HepG2 (cell line): ENCODE measurements at regions not wholly inside any gene's neighbourhood (a gene's known extent, or its start where the extent isn't known, plus 50 kb on each side); places are given as distances from the start of the nearest gene placed in this dataset.

ENCODE experiments used
- ATAC-seq: fragments of 200-7000 bp; cut with Tn5 transposase; 3 replicates; pipeline ENCODE4 v1.9.1; 2020; ENCODE audit warnings: mild to moderate bottlenecking, moderate library complexity
- BruUV-seq: library from RNA; stranded (reverse); fragments of 400-500 nt; replicated peaks from 2 replicates; lab custom pipeline; 2021; lab: Mats Ljungman, UMichigan
- CTCF ChIA-PET: fragments of 300-600 bp; formaldehyde crosslinking; extraction: SDS; loops from one replicate; lab custom pipeline; 2021; ENCODE audit warnings: low total read pairs, inconsistent platforms, low intra/inter-chr PET ratio; lab: Yijun Ruan, JAX
- POLR2A ChIA-PET: fragments of 350-600 bp; sonication (Branson Sonifier 250); formaldehyde crosslinking; loops from one replicate; lab custom pipeline; 2020; ENCODE audit warnings: antibody characterized with exemption, inconsistent platforms; lab: Yijun Ruan, JAX
- DNase-seq: peaks from one replicate; pipeline ENCODE4 v3.0.0-alpha.2; 2015; ENCODE audit warnings: low spot score
- FAIRE-seq: peaks from 3 replicates; lab custom pipeline; 2011; peaks lifted over from hg19 to GRCh38; lab: Jason Lieb, UNC
- H2AFZ ChIP-seq: one replicate; pipeline ENCODE4 v1.6.1; 2011; ENCODE audit warnings: low read length, inconsistent platforms
- H3K27ac ChIP-seq: fragments of 300-600 bp; 3 replicates; pipeline ENCODE4 v1.8.0; 2011; ENCODE audit warnings: mixed run types, mild to moderate bottlenecking, mixed read lengths, low read length, inconsistent platforms; ENCODE audit not compliant: insufficient read depth; ENCODE audit errors: extremely low read length
- H3K27me3 ChIP-seq, 2 experiments: fragments of 200-600 bp in 1 of 2; 2 replicates in 1 of 2; 3 replicates in 1 of 2; pipeline versions ENCODE4 v1.6.0 to v1.8.0; 2011; ENCODE audit warnings: low read length in 2 of 2, mild to moderate bottlenecking in 2 of 2, moderate library complexity in 2 of 2, inconsistent platforms in 1 of 2; ENCODE audit not compliant: insufficient read depth in 2 of 2, control insufficient read depth in 1 of 2
- H3K36me3 ChIP-seq, 2 experiments: fragments of 200-600 bp in 1 of 2; replicated peaks in 1 of 2; 2 replicates in 1 of 2; 3 replicates in 1 of 2; pipeline versions ENCODE4 v1.5.1 to v1.8.0; 2011; ENCODE audit warnings: low read length in 2 of 2, inconsistent platforms in 1 of 2; ENCODE audit not compliant: insufficient read depth in 2 of 2, control insufficient read depth in 1 of 2
- H3K4me1 ChIP-seq: 2 replicates; pipeline ENCODE4 v1.5.1; 2012; ENCODE audit warnings: low read length, inconsistent platforms; ENCODE audit not compliant: insufficient read depth
- H3K4me2 ChIP-seq: 2 replicates; pipeline ENCODE4 v1.6.0; 2011; ENCODE audit warnings: low read depth, low read length, inconsistent platforms
- H3K4me3 ChIP-seq, 3 experiments: fragments of 200-600 bp in 1 of 3; sonication (generic), shearing (Covaris generic) in 1 of 3; replicated peaks in 1 of 3; 2 replicates each; pipeline ENCODE4 v1.5.1; 2011 to 2016; ENCODE audit warnings: low read length in 3 of 3, inconsistent platforms in 2 of 3, low read depth in 2 of 3, mild to moderate bottlenecking in 2 of 3, control low read depth in 1 of 3, mixed read lengths in 1 of 3; ENCODE audit not compliant: insufficient read depth in 1 of 3
- H3K79me2 ChIP-seq: one replicate; pipeline ENCODE4 v1.6.1; 2011; ENCODE audit warnings: low read length, inconsistent platforms; ENCODE audit not compliant: insufficient read depth
- H3K9ac ChIP-seq: 2 replicates; pipeline ENCODE4 v1.6.0; 2011; ENCODE audit warnings: mild to moderate bottlenecking, low read depth, low read length, inconsistent platforms; ENCODE audit not compliant: insufficient read depth
- H3K9me3 ChIP-seq: 2 replicates; pipeline ENCODE4 v1.5.1; 2012; ENCODE audit warnings: mild to moderate bottlenecking, low read length
- H4K20me1 ChIP-seq: 2 replicates; pipeline ENCODE4 v1.6.0; 2011; ENCODE audit warnings: inconsistent platforms, mild to moderate bottlenecking, low read length, moderate library complexity; ENCODE audit not compliant: insufficient read depth
- EEA1 ChIP-seq: sonication (generic); formaldehyde crosslinking; IDR thresholded peaks from 2 replicates; pipeline ENCODE4 v1.5.1; 2020; ENCODE audit warnings: mild to moderate bottlenecking, missing genetic modification reagents, borderline replicate concordance
- ISL2 ChIP-seq: sonication (generic); formaldehyde crosslinking; IDR thresholded peaks from 2 replicates; pipeline ENCODE4 v1.5.0; 2020; ENCODE audit warnings: missing genetic modification reagents
- KDM5A ChIP-seq: fragments of 200-600 bp; sonication (generic); IDR thresholded peaks from 2 replicates; pipeline ENCODE4 v1.7.0; 2018; ENCODE audit warnings: antibody characterized with exemption, mild to moderate bottlenecking, low read length, borderline replicate concordance
- MEF2D ChIP-seq: sonication (generic); formaldehyde crosslinking; IDR thresholded peaks from 2 replicates; pipeline ENCODE4 v1.5.1; 2020; ENCODE audit warnings: mild to moderate bottlenecking, missing genetic modification reagents
- REPIN1 ChIP-seq: sonication (generic); formaldehyde crosslinking; IDR thresholded peaks from 2 replicates; pipeline ENCODE4 v1.8.0; 2022; ENCODE audit warnings: missing genetic modification reagents, low read depth, mild to moderate bottlenecking, borderline replicate concordance
- RORA ChIP-seq: sonication (generic); formaldehyde crosslinking; IDR thresholded peaks from 2 replicates; pipeline ENCODE4 v1.5.0; 2020; ENCODE audit warnings: mild to moderate bottlenecking, missing genetic modification reagents, moderate library complexity
- TCF7 ChIP-seq: sonication (generic); IDR thresholded peaks from 2 replicates; pipeline ENCODE4 v1.6.1; 2016; ENCODE audit warnings: antibody characterized with exemption, low read depth
- ZNF256 ChIP-seq: sonication (generic); formaldehyde crosslinking; conservative IDR thresholded peaks from 2 replicates; pipeline ENCODE4 v1.4.0; 2020; ENCODE audit warnings: missing genetic modification reagents
- ZNF343 ChIP-seq: sonication (generic); formaldehyde crosslinking; IDR thresholded peaks from 2 replicates; pipeline ENCODE4 v1.4.0; 2020; ENCODE audit warnings: mild to moderate bottlenecking, missing genetic modification reagents
- ZNF562 ChIP-seq: sonication (generic); formaldehyde crosslinking; IDR thresholded peaks from 2 replicates; pipeline ENCODE4 v1.8.0; 2022; ENCODE audit warnings: missing genetic modification reagents, borderline replicate concordance
- ZNF605 ChIP-seq: sonication (generic); formaldehyde crosslinking; IDR thresholded peaks from 2 replicates; pipeline ENCODE4 v1.8.0; 2022; ENCODE audit warnings: mild to moderate bottlenecking, missing genetic modification reagents
- WGBS: methylation state at CpG from one replicate; pipeline ENCODE4 v1.1.6; 2017; ENCODE audit warnings: low lambda C conversion rate; 5-methylcytosine and 5-hydroxymethylcytosine counted together
- in situ Hi-C: cut with HindIII; loops from 2 replicates; pipeline ENCODE4 v1.10.0; 2017; ENCODE audit warnings: low pct_unique_long_range_greater_than_20kb; ENCODE audit not compliant: extremely low pct_ligation_motif_present
- intact Hi-C: fragments of 100-400 bp; cut with micrococcal nuclease; formaldehyde crosslinking; loops from one replicate; pipeline ENCODE4 v1.10.0; 2022; ENCODE audit not compliant: unreplicated experiment

DNA sequence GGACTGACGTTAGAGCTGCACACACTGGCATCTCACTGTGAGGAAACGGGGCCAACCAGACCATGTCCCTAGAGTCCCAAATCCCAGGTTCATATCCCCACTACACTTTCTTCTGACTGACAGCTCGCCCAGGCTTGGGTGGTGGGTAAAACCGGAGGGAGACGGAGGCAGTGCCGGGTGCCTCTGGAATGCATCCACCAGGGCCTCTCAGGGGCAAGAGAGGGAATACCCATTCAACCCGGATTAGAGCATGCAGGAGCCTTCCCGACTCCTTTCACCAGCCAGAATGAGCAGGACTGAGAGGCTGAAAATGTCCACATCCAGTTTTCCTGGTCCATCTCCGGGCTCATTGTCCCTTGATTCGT lies 297.2 kb downstream of the ADGRD1 start:
- Histone ChIP-seq H3K4me1 (no peaks in the 10 kb centered on the region), H4K20me1 (no peaks in the 10 kb centered on the region), H3K27me3 (peaks cover 5 to 27% of the 10 kb centered on the region in 2 experiments; a peak in 3 of 5 replicates), H3K27ac (no peak overlapping the region), H3K4me2 (no peak overlapping the region), H3K9me3 (no peaks in the 10 kb centered on the region), H3K36me3 (no peaks in the 10 kb centered on the region), H3K4me3 (no peak overlapping the region), H2AFZ (no peak overlapping the region), H3K9ac (no peak overlapping the region), H3K79me2 (no peaks in the 10 kb centered on the region)
- in situ Hi-C loops (no loop called here), intact Hi-C loops (no loop called here)
- ChIA-PET POLR2A (no interaction called here), CTCF (no interaction called here)
- DNase-seq: no peak
- TF ChIP-seq ZNF256 (CRISPR knock-in tag): no peak
- TF ChIP-seq ZNF605 (CRISPR knock-in tag): no peak
- no peak for TF ChIP-seq ZNF343 (CRISPR knock-in tag)
- no peak for FAIRE-seq
- ATAC-seq: no peak
- 3% methylated on average over 3 of the region's 10 CpGs for WGBS
- no TSS peak for BruUV-seq

DNA sequence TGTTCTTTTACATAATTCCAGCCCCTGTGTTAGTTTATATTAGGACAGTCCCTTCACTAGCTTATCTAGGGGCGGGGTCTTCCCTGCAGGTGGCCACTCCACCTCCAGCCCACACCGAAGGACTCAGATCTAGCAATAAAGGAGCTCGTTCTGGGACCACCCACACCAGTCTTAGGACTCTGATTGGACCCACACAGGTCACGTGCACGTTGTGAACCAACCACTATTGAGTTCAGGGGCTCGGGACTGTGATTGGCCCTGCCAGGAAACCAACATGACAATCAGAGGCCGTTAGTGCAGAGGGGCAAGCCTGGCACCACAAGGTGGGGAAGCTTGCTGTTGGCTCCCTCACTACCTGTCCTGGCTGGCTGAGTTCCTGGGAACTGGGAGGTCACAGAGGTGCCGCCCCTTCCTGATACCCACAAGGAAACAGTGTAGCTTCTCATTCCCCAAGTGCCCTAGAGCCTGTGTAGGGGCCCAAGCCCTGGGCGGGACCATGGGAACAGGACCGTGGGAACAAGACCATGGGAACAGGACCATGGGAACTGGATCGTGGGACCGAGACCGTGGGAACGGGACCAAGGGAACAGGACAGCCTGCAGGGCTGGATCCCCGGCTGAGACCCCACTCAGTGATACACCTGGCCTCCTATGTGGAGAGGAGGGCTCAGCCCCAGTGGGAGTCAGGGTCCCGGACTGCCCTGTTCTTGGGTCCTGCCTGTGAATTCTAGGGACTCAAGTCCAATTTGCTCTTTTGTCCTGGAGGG lies 297.8 kb downstream of the ADGRD1 start:
- no peak overlapping the region for H2AFZ ChIP-seq
- in situ Hi-C loops (no loop called here), intact Hi-C loops (no loop called here)
- CTCF ChIA-PET: no interaction called here
- no peak overlapping the region for H3K9ac ChIP-seq
- H3K4me3 ChIP-seq: no peak overlapping the region
- no peak for FAIRE-seq
- WGBS: 0% methylated on average over 7 of the region's 16 CpGs
- no peak for DNase-seq
- H3K4me1 ChIP-seq: no peaks in the 10 kb centered on the region
- peaks cover 6 to 22% of the 10 kb centered on the region in 2 experiments; a peak in 2 of 5 replicates for H3K27me3 ChIP-seq
- no peak for TF ChIP-seq KDM5A
- TF ChIP-seq ISL2 (CRISPR knock-in tag): no peak
- TF ChIP-seq MEF2D (CRISPR knock-in tag): no peak
- TF ChIP-seq REPIN1 (CRISPR knock-in tag): no peak
- no peak for TF ChIP-seq ZNF562 (CRISPR knock-in tag)
- no peak for TF ChIP-seq TCF7
- no peak for TF ChIP-seq EEA1
- no peak for TF ChIP-seq RORA (CRISPR knock-in tag)
- H3K4me2 ChIP-seq: no peak overlapping the region
- H3K36me3 ChIP-seq: no peaks in the 10 kb centered on the region
- no peaks in the 10 kb centered on the region for H3K9me3 ChIP-seq
- POLR2A ChIA-PET: no interaction called here
- H4K20me1 ChIP-seq: no peaks in the 10 kb centered on the region
- H3K27ac ChIP-seq: no peak overlapping the region
- no peak for ATAC-seq
- BruUV-seq: no TSS peak
- H3K79me2 ChIP-seq: no peaks in the 10 kb centered on the region
